Upper lobe of left lung (tissue), 4 donors: ENCODE measurements at regions not wholly inside any gene's neighbourhood (a gene's known extent, or its start where the extent isn't known, plus 50 kb on each side); places are given as distances from the start of the nearest gene placed in this dataset.

ENCODE experiments used
- CTCF ChIP-seq, 6 experiments: fragments of 450-650 bp in 4 of 6; fragments of 200-600 bp in 2 of 6; sonication (generic) in 2 of 6; IDR thresholded peaks; one replicate each; pipeline ENCODE4 v1.5.1; 2016 to 2019; ENCODE audit warnings: antibody characterized with exemption in 6 of 6
- EP300 ChIP-seq, 4 donors: sonication (generic); formaldehyde crosslinking; IDR thresholded peaks; one replicate each; pipeline ENCODE4 v1.5.1; 2017; ENCODE audit warnings: antibody characterized with exemption in 4 of 4, control low read depth in 2 of 4
- POLR2A ChIP-seq, 4 donors: fragments of 450-650 bp; IDR thresholded peaks; one replicate each; pipeline ENCODE4 v1.5.1; 2016 to 2017; ENCODE audit warnings: antibody characterized with exemption in 4 of 4, mild to moderate bottlenecking in 2 of 4
- POLR2AphosphoS5 ChIP-seq, 2 donors: sonication (generic); formaldehyde crosslinking; IDR thresholded peaks; one replicate each; pipeline ENCODE4 v1.5.1; 2017; ENCODE audit warnings: antibody characterized with exemption in 2 of 2

- no peak for TF ChIP-seq CTCF (IDR thresholded peaks at IDR 0.05)
- no peak for TF ChIP-seq POLR2A (IDR thresholded peaks at IDR 0.05)
- no peak for TF ChIP-seq EP300 (IDR thresholded peaks at IDR 0.05)
- no peak for TF ChIP-seq POLR2AphosphoS5 (IDR thresholded peaks at IDR 0.05)
Observed at GRCh38 chr5:118371973-118372831, 616.1 kb downstream of the DTWD2 start.
